CD4-positive, CD25-positive, alpha-beta regulatory T cell (primary cell): ENCODE measurements at regions not wholly inside any gene's neighbourhood (a gene's known extent, or its start where the extent isn't known, plus 50 kb on each side); places are given as distances from the start of the nearest gene placed in this dataset.

Experiments used
- ATAC-seq, 2 donors: fragments of 150-1000 bp; cut with Tn5 transposase; one replicate each; pipeline ENCODE4 v1.10.0; 2021; ENCODE audit warnings: low read depth in 2 of 2, moderate number of reproducible peaks in 2 of 2, moderate library complexity in 1 of 2
- DNase-seq, 3 donors: peaks; one replicate each; pipeline versions ENCODE4 v3.0.0 to v3.0.0-alpha.2; 2012 to 2022; ENCODE audit warnings: mixed read lengths in 1 of 3
- H3K27ac ChIP-seq: one replicate; pipeline ENCODE4 v1.7.0; 2013; ENCODE audit warnings: mild to moderate bottlenecking, low read length; ENCODE audit not compliant: insufficient read depth, poor library complexity, severe bottlenecking
- H3K27me3 ChIP-seq: one replicate; pipeline ENCODE4 v1.7.0; 2013; ENCODE audit warnings: low read length; ENCODE audit not compliant: control insufficient read depth, insufficient read depth
- H3K36me3 ChIP-seq: one replicate; pipeline ENCODE4 v1.7.0; 2013; ENCODE audit warnings: mild to moderate bottlenecking, low read length, moderate library complexity; ENCODE audit not compliant: control insufficient read depth, insufficient read depth
- H3K4me1 ChIP-seq: 2 replicates; pipeline ENCODE4 v1.7.0; 2013; ENCODE audit warnings: mild to moderate bottlenecking, low read length; ENCODE audit not compliant: insufficient read depth, control insufficient read depth, poor library complexity, severe bottlenecking
- H3K4me3 ChIP-seq: one replicate; pipeline ENCODE4 v1.7.0; 2013; ENCODE audit warnings: low read depth, mild to moderate bottlenecking, low read length, moderate library complexity
- H3K9me3 ChIP-seq, 2 experiments: 1 replicate in 1 of 2; 2 replicates in 1 of 2; pipeline ENCODE4 v1.7.0; 2013; ENCODE audit warnings: low read length in 2 of 2, mild to moderate bottlenecking in 1 of 2, moderate library complexity in 1 of 2; ENCODE audit not compliant: control insufficient read depth in 2 of 2
- H3K27ac Mint-ChIP-seq, 3 donors: one replicate each; pipeline ENCODE4 v1.8.0; 2020 to 2022; ENCODE audit warnings: mild to moderate bottlenecking in 3 of 3, mixed read lengths in 3 of 3, moderate library complexity in 2 of 3
- H3K27me3 Mint-ChIP-seq: one replicate; pipeline ENCODE4 v1.8.0; 2022; ENCODE audit warnings: mild to moderate bottlenecking, mixed read lengths
- H3K36me3 Mint-ChIP-seq: one replicate; pipeline ENCODE4 v1.8.0; 2020; ENCODE audit warnings: mixed read lengths
- H3K4me1 Mint-ChIP-seq, 4 donors: one replicate each; pipeline ENCODE4 v1.8.0; 2020 to 2022; ENCODE audit warnings: mixed read lengths in 4 of 4, mild to moderate bottlenecking in 1 of 4
- H3K4me3 Mint-ChIP-seq, 4 donors: one replicate each; pipeline ENCODE4 v1.8.0; 2020 to 2022; ENCODE audit warnings: mild to moderate bottlenecking in 4 of 4, mixed read lengths in 4 of 4, moderate library complexity in 3 of 4
- H3K9me3 Mint-ChIP-seq, 7 donors: one replicate each; pipeline ENCODE4 v1.8.0; 2020 to 2022; ENCODE audit warnings: mixed read lengths in 7 of 7, mild to moderate bottlenecking in 3 of 7, moderate library complexity in 2 of 7

GRCh38 chr2:188181884-188182283 lies 109.8 kb upstream of the GULP1 start:
- H3K27ac ChIP-seq, result no peak overlapping the region
- Mint-ChIP-seq H3K27me3 (no peaks in the 10 kb centered on the region), H3K36me3 (no peaks in the 10 kb centered on the region), H3K9me3 (peaks cover 0 to 7% (median 3%) of the 10 kb centered on the region in 7 donors), H3K27ac (no peak overlapping the region), H3K4me1 (peaks cover 0 to 3% (median 0%) of the 10 kb centered on the region in 4 donors), H3K4me3 (no peak overlapping the region)
- no peak overlapping the region for H3K4me3 ChIP-seq
- no peaks in the 10 kb centered on the region for H3K27me3 ChIP-seq
- H3K36me3 ChIP-seq, result no peaks in the 10 kb centered on the region
- no peaks in the 10 kb centered on the region for H3K4me1 ChIP-seq
- H3K9me3 ChIP-seq, result peaks cover 0 to 5% of the 10 kb centered on the region in 2 experiments
- ATAC-seq (no peak), DNase-seq (no peak)

GRCh38 chr2:188187726-188188125 lies 103.9 kb upstream of the GULP1 start:
- H3K4me3 Mint-ChIP-seq, result no peak overlapping the region

GRCh38 chr2:188189356-188189755 lies 102.3 kb upstream of the GULP1 start:
- Mint-ChIP-seq H3K4me3 (no peak overlapping the region), H3K27me3 (no peaks in the 10 kb centered on the region), H3K36me3 (no peaks in the 10 kb centered on the region), H3K27ac (no peak overlapping the region), H3K9me3 (peaks cover 0 to 5% (median 2%) of the 10 kb centered on the region in 7 donors), H3K4me1 (no peaks in the 10 kb centered on the region)
- H3K9me3 ChIP-seq, result no peaks in the 10 kb centered on the region
- no peaks in the 10 kb centered on the region for H3K27me3 ChIP-seq
- DNase-seq (no peak), ATAC-seq (no peak)
- no peaks in the 10 kb centered on the region for H3K4me1 ChIP-seq
- H3K36me3 ChIP-seq, result no peaks in the 10 kb centered on the region
- H3K27ac ChIP-seq, result no peak overlapping the region
- H3K4me3 ChIP-seq, result no peak overlapping the region

More at GRCh38 chr2:188187726-188188125, 103.9 kb upstream of the GULP1 start:
- Histone ChIP-seq H3K27me3 (no peaks in the 10 kb centered on the region), H3K4me3 (no peak overlapping the region), H3K36me3 (no peaks in the 10 kb centered on the region), H3K9me3 (no peaks in the 10 kb centered on the region), H3K27ac (no peak overlapping the region), H3K4me1 (no peaks in the 10 kb centered on the region)
- H3K9me3 Mint-ChIP-seq, result peaks cover 0 to 4% (median 2%) of the 10 kb centered on the region in 7 donors
- no peak for ATAC-seq
- no peaks in the 10 kb centered on the region for H3K4me1 Mint-ChIP-seq
- no peak for DNase-seq
- H3K27ac Mint-ChIP-seq, result no peak overlapping the region
- H3K36me3 Mint-ChIP-seq, result no peaks in the 10 kb centered on the region
- no peaks in the 10 kb centered on the region for H3K27me3 Mint-ChIP-seq

GRCh38 chr2:188193230-188193629 lies 98.4 kb upstream of the GULP1 start:
- Mint-ChIP-seq H3K27me3 (no peaks in the 10 kb centered on the region), H3K36me3 (no peaks in the 10 kb centered on the region), H3K4me3 (no peak overlapping the region), H3K9me3 (peaks cover 0 to 5% (median 4%) of the 10 kb centered on the region in 7 donors), H3K27ac (no peak overlapping the region), H3K4me1 (no peaks in the 10 kb centered on the region)
- Histone ChIP-seq H3K4me3 (no peak overlapping the region), H3K36me3 (no peaks in the 10 kb centered on the region), H3K9me3 (no peaks in the 10 kb centered on the region), H3K4me1 (no peaks in the 10 kb centered on the region), H3K27ac (no peak overlapping the region), H3K27me3 (no peaks in the 10 kb centered on the region)
- ATAC-seq, result no peak
- no peak for DNase-seq

- ATAC-seq (no peak), DNase-seq (no peak)
- Histone ChIP-seq H3K4me1 (no peaks in the 10 kb centered on the region), H3K4me3 (no peak overlapping the region), H3K9me3 (no peaks in the 10 kb centered on the region), H3K36me3 (no peaks in the 10 kb centered on the region), H3K27me3 (no peaks in the 10 kb centered on the region), H3K27ac (no peak overlapping the region)
- no peaks in the 10 kb centered on the region for H3K36me3 Mint-ChIP-seq
- H3K4me1 Mint-ChIP-seq, result no peaks in the 10 kb centered on the region
- H3K27me3 Mint-ChIP-seq, result no peaks in the 10 kb centered on the region
- H3K27ac Mint-ChIP-seq, result no peak overlapping the region
- peaks cover 0 to 11% (median 6%) of the 10 kb centered on the region in 7 donors for H3K9me3 Mint-ChIP-seq
- no peak overlapping the region for H3K4me3 Mint-ChIP-seq
These were observed 95.2 kb upstream of the GULP1 start for GRCh38 chr2:188196343-188197008.

GRCh38 chr2:188199716-188200128 lies 92.0 kb upstream of the GULP1 start:
- H3K4me3 ChIP-seq, result no peak overlapping the region
- DNase-seq (no peak), ATAC-seq (no peak)
- no peaks in the 10 kb centered on the region for H3K27me3 Mint-ChIP-seq
- H3K36me3 ChIP-seq, result no peaks in the 10 kb centered on the region
- H3K9me3 Mint-ChIP-seq, result peaks cover 0 to 7% (median 5%) of the 10 kb centered on the region in 7 donors
- H3K27me3 ChIP-seq, result no peaks in the 10 kb centered on the region
- no peaks in the 10 kb centered on the region for H3K36me3 Mint-ChIP-seq
- H3K27ac Mint-ChIP-seq, result no peak overlapping the region
- H3K9me3 ChIP-seq, result no peaks in the 10 kb centered on the region
- no peak overlapping the region for H3K4me3 Mint-ChIP-seq
- no peaks in the 10 kb centered on the region for H3K4me1 ChIP-seq
- H3K4me1 Mint-ChIP-seq, result no peaks in the 10 kb centered on the region
- H3K27ac ChIP-seq, result no peak overlapping the region

GRCh38 chr2:188201639-188202038 lies 90.0 kb upstream of the GULP1 start:
- Mint-ChIP-seq H3K4me1 (no peaks in the 10 kb centered on the region), H3K4me3 (no peak overlapping the region), H3K9me3 (peaks cover 0 to 8% (median 5%) of the 10 kb centered on the region in 7 donors), H3K27me3 (no peaks in the 10 kb centered on the region), H3K36me3 (no peaks in the 10 kb centered on the region), H3K27ac (no peak overlapping the region)
- Histone ChIP-seq H3K4me1 (no peaks in the 10 kb centered on the region), H3K27ac (no peak overlapping the region), H3K27me3 (no peaks in the 10 kb centered on the region), H3K4me3 (no peak overlapping the region), H3K9me3 (no peaks in the 10 kb centered on the region), H3K36me3 (no peaks in the 10 kb centered on the region)
- ATAC-seq (no peak), DNase-seq (no peak)

GRCh38 chr2:188202777-188203176 lies 88.9 kb upstream of the GULP1 start:
- no peak overlapping the region for H3K4me3 ChIP-seq
- no peak overlapping the region for H3K27ac Mint-ChIP-seq
- ATAC-seq (no peak), DNase-seq (no peak)
- H3K36me3 Mint-ChIP-seq, result no peaks in the 10 kb centered on the region
- no peaks in the 10 kb centered on the region for H3K4me1 Mint-ChIP-seq
- peaks cover 0 to 8% (median 4%) of the 10 kb centered on the region in 7 donors for H3K9me3 Mint-ChIP-seq
- no peak overlapping the region for H3K27ac ChIP-seq
- H3K36me3 ChIP-seq, result no peaks in the 10 kb centered on the region
- H3K4me1 ChIP-seq, result no peaks in the 10 kb centered on the region
- H3K4me3 Mint-ChIP-seq, result no peak overlapping the region
- H3K27me3 ChIP-seq, result no peaks in the 10 kb centered on the region
- no peaks in the 10 kb centered on the region for H3K9me3 ChIP-seq
- H3K27me3 Mint-ChIP-seq, result no peaks in the 10 kb centered on the region
